ENCODE measurements at regions not wholly inside any gene's neighbourhood (a gene's known extent, or its start where the extent isn't known, plus 50 kb on each side); places are given as distances from the start of the nearest gene placed in this dataset.

DNA sequence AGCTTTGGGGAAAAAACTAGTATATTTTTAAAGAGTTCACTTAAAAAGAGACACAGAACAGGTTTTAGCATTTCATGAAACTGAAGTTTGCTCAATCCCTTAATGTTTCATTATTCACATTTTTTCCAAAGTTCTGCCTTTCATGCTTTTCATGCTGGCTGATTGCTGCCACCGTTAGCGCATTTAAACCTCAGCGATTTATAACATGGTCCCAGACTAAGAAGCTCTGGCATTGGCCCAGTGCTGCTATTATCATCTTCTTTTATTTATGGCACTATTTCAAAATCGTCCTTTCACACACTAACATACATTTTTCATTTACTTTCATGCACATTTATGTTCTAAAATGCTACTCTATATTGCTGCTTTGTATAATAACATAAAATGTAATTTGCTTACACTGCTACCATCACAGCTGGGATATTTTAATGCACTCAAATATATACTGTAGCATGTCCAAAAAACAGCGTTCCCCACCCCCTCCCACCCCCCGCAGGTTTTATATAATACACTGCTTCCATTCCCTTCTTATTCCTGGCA lies 141.9 kb downstream of the MPP7 start:
- intact Hi-C loops (cut with DNase I): no loop called here
- TF ChIP-seq, protein P1, sequence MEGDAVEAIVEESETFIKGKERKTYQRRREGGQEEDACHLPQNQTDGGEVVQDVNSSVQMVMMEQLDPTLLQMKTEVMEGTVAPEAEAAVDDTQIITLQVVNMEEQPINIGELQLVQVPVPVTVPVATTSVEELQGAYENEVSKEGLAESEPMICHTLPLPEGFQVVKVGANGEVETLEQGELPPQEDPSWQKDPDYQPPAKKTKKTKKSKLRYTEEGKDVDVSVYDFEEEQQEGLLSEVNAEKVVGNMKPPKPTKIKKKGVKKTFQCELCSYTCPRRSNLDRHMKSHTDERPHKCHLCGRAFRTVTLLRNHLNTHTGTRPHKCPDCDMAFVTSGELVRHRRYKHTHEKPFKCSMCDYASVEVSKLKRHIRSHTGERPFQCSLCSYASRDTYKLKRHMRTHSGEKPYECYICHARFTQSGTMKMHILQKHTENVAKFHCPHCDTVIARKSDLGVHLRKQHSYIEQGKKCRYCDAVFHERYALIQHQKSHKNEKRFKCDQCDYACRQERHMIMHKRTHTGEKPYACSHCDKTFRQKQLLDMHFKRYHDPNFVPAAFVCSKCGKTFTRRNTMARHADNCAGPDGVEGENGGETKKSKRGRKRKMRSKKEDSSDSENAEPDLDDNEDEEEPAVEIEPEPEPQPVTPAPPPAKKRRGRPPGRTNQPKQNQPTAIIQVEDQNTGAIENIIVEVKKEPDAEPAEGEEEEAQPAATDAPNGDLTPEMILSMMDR (IDR thresholded peaks at IDR 0.05): no peak
- Histone ChIP-seq H3K9me3 (no peaks in the 10 kb centered on the region), H3K4me1 (no peaks in the 10 kb centered on the region), H3K27me3 (no peaks in the 10 kb centered on the region), H3K36me3 (no peaks in the 10 kb centered on the region), H3K4me3 (no peak overlapping the region), H3K27ac (no peak overlapping the region)
- no peak for ATAC-seq
- DNase-seq: peak in 2 of 4 donors; percentile 29 to 40

DNA sequence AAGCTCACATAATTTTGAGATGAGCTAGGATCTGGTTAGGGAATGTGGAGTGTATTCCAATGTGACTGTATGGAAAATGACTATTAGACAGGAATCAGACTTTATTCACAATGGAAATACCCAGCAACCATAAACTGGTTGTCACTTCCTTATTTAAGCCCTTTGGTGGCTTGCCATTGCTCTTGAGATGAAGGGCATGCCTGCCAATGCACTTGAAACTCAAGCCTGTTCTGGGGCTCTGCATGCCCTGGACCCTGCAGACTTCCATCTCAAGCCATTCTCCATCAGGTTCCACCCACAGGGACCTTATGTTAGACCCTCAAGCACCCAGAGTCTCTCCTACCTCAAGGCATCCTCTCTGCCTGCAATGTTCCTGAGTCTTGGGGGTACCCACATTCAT lies 145.5 kb downstream of the MPP7 start:
- Histone ChIP-seq H3K27me3 (no peaks in the 10 kb centered on the region), H3K4me3 (no peak overlapping the region), H3K4me1 (no peaks in the 10 kb centered on the region), H3K36me3 (no peaks in the 10 kb centered on the region), H3K9me3 (no peaks in the 10 kb centered on the region), H3K27ac (no peak overlapping the region)
- peak; percentile 72 for ATAC-seq
- intact Hi-C loops (cut with DNase I): no loop called here
- TF ChIP-seq, protein P1 (IDR thresholded peaks at IDR 0.05): no peak
- no peak for DNase-seq

DNA sequence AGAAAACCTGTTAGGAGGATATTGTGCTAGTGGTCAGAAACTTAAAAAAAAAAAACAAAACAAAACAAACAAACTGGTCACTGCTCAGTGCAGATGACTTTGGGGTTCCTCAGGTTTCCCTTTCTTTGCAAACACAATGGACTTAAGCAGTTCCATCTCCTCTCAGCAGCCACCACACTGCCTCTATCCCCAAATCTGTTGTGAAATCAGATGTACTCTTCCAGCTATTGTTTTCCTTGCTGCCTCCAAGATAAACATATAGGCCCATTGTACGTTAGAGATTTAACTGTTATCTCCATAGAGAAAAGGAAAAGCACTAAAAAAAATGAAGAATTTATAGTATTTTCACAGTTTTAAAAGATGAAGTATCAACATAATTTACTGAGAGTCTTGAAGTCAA lies 147.1 kb downstream of the MPP7 start:
- no peak overlapping the region for H3K27ac ChIP-seq
- H3K4me1 ChIP-seq: no peaks in the 10 kb centered on the region
- TF ChIP-seq, protein P1 (IDR thresholded peaks at IDR 0.05): no peak
- intact Hi-C loops (cut with DNase I): no loop called here
- no peaks in the 10 kb centered on the region for H3K36me3 ChIP-seq
- H3K27me3 ChIP-seq: no peaks in the 10 kb centered on the region
- DNase-seq (no peak), ATAC-seq (no peak)
- no peak overlapping the region for H3K4me3 ChIP-seq
- no peaks in the 10 kb centered on the region for H3K9me3 ChIP-seq

DNA sequence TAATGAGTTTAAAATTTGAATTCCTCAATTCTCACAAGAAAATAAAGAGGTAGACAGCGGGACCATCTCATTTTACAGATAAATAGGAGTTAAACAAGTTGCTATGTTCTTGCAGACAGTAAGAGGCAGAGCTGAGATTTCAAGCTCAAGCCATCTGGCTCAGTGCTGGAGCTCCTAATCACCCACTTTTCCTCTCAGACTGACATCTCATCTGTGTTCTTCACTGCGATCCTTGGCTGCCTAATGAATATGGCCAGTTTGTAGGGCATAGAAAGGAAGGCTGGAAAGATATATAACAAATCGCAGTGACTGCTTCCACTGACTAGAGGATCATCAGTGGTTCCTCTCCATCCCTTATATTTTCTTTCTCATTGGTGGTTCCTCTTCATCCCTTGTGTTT lies 151.2 kb downstream of the MPP7 start:
- DNase-seq: no peak
- no peaks in the 10 kb centered on the region for H3K4me1 ChIP-seq
- H3K27ac ChIP-seq: no peak overlapping the region
- no peaks in the 10 kb centered on the region for H3K9me3 ChIP-seq
- no peak for ATAC-seq
- H3K36me3 ChIP-seq: peaks cover 0 to 6% of the 10 kb centered on the region in 2 donors
- no peaks in the 10 kb centered on the region for H3K27me3 ChIP-seq
- intact Hi-C loops (cut with DNase I): no loop called here
- TF ChIP-seq, protein P1 (IDR thresholded peaks at IDR 0.05): no peak
- H3K4me3 ChIP-seq: no peak overlapping the region

DNA sequence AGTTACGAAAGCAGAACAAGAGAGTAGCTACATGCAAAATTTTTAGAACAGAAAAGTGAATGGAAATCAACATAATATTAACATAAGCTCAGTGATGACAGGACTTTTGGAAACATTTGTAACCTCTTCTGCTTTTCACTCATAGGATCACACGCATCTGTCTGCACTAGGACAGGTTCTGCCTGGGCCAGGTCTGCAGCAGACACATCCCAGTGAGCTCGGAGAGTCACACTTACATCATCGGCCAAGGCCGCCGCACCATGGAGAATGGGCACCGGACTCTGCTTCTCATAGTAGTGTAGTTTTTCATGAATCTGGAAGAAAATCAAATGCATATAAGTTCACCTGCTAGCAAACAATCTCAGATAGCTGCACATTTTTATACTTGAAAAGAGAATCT lies 150.9 kb upstream of the ODAD2 start:
- no peak for DNase-seq
- Histone ChIP-seq H3K9me3 (no peaks in the 10 kb centered on the region), H3K4me3 (no peak overlapping the region), H3K36me3 (peaks cover 0 to 6% of the 10 kb centered on the region in 2 donors), H3K27me3 (no peaks in the 10 kb centered on the region), H3K4me1 (no peaks in the 10 kb centered on the region), H3K27ac (no peak overlapping the region)
- ATAC-seq: no peak
- intact Hi-C loops (cut with DNase I): no loop called here
- TF ChIP-seq, protein P1 (IDR thresholded peaks at IDR 0.05): no peak

Data from left lung (tissue), 4 donors.